K562 (cell line): ENCODE measurements at regions not wholly inside any gene's neighbourhood (a gene's known extent, or its start where the extent isn't known, plus 50 kb on each side); places are given as distances from the start of the nearest gene placed in this dataset.

ENCODE experiments used
- ATF2 ChIP-seq: sonication (generic); formaldehyde crosslinking; IDR thresholded peaks from 2 replicates; pipeline ENCODE4 v1.8.1; 2022; ENCODE audit warnings: missing genetic modification reagents
- FOXK2 ChIP-seq, 2 experiments: fragments of 450-650 bp; IDR thresholded peaks in 1 of 2; conservative IDR thresholded peaks in 1 of 2; 2 replicates each; pipeline ENCODE4 v1.6.1; 2016; ENCODE audit warnings: low read depth in 2 of 2, mild to moderate bottlenecking in 1 of 2
- IRF2 ChIP-seq: sonication (generic); formaldehyde crosslinking; IDR thresholded peaks from 2 replicates; pipeline ENCODE4 v1.8.1; 2022; ENCODE audit warnings: mild to moderate bottlenecking, missing genetic modification reagents
- SIN3B ChIP-seq: fragments of 450-650 bp; IDR thresholded peaks from 2 replicates; pipeline ENCODE4 v1.6.1; 2017; ENCODE audit warnings: low read depth, mild to moderate bottlenecking, moderate library complexity
- TF ChIP-seq, protein P1 (sequence below): fragments of 250-450 bp; sonication (Bioruptor Pico); IDR thresholded peaks from 2 replicates; pipeline ENCODE4 v1.8.0; 2021; ENCODE audit warnings: moderate library complexity, mild to moderate bottlenecking, inconsistent platforms
- TF ChIP-seq, protein P2 (sequence below): sonication (generic); formaldehyde crosslinking; IDR thresholded peaks from 2 replicates; pipeline ENCODE4 v1.4.0; 2020; ENCODE audit warnings: mild to moderate bottlenecking, missing genetic modification reagents

- TF ChIP-seq FOXK2 (conservative IDR thresholded peaks at IDR 0.05 in 1 of 2, IDR thresholded peaks at IDR 0.05 in 1 of 2; ENCODE audit: low read depth in 2 of 2) (no peak), IRF2 (no peak), SIN3B (no peak), ATF2 (no peak)
- TF ChIP-seq, protein P1, sequence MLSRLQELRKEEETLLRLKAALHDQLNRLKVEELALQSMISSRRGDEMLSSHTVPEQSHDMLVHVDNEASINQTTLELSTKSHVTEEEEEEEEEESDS (CRISPR knock-in tag): no peak
- TF ChIP-seq, protein P2, sequence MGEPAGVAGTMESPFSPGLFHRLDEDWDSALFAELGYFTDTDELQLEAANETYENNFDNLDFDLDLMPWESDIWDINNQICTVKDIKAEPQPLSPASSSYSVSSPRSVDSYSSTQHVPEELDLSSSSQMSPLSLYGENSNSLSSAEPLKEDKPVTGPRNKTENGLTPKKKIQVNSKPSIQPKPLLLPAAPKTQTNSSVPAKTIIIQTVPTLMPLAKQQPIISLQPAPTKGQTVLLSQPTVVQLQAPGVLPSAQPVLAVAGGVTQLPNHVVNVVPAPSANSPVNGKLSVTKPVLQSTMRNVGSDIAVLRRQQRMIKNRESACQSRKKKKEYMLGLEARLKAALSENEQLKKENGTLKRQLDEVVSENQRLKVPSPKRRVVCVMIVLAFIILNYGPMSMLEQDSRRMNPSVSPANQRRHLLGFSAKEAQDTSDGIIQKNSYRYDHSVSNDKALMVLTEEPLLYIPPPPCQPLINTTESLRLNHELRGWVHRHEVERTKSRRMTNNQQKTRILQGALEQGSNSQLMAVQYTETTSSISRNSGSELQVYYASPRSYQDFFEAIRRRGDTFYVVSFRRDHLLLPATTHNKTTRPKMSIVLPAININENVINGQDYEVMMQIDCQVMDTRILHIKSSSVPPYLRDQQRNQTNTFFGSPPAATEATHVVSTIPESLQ (CRISPR knock-in tag): no peak
These were observed 234.7 kb upstream of the SASH1 start for GRCh38 chr6:148107911-148108310.
